H1 (cell line): ENCODE measurements at regions not wholly inside any gene's neighbourhood (a gene's known extent, or its start where the extent isn't known, plus 50 kb on each side); places are given as distances from the start of the nearest gene placed in this dataset.

Experiments
- CTCF ChIA-PET: fragments of 300-600 bp; sonication (Branson Sonifier 250); formaldehyde crosslinking; loops from one replicate; lab custom pipeline; 2021; ENCODE audit not compliant: partially characterized antibody; lab: Charles Lee
- POLR2A ChIA-PET: fragments of 300-600 bp; sonication (Branson Sonifier 250); formaldehyde crosslinking; loops from one replicate; lab custom pipeline; 2021; ENCODE audit warnings: inconsistent platforms; ENCODE audit not compliant: partially characterized antibody; lab: Charles Lee
- DNase-seq, 2 experiments: peaks; one replicate each; pipeline versions ENCODE4 v3.0.0 to v3.0.0-alpha.2; 2010 to 2022; ENCODE audit warnings: low spot score in 2 of 2, low read depth in 1 of 2, mixed read lengths in 1 of 2
- FAIRE-seq: peaks from 2 replicates; lab custom pipeline; 2011; peaks lifted over from hg19 to GRCh38; lab: Jason Lieb, UNC
- H2AFZ ChIP-seq: 2 replicates; pipeline ENCODE4 v1.8.1; 2012; ENCODE audit warnings: low read length, inconsistent platforms
- H2AK5ac ChIP-seq: 2 replicates; pipeline ENCODE4 v1.6.1; 2013; ENCODE audit warnings: low read depth, low read length
- H2BK120ac ChIP-seq: replicated peaks from 2 replicates; pipeline ENCODE3; 2013; ENCODE audit warnings: low read depth, low read length, inconsistent platforms
- H2BK12ac ChIP-seq: 2 replicates; pipeline ENCODE4 v1.6.1; 2013; ENCODE audit warnings: low read depth, low read length
- H2BK15ac ChIP-seq: 2 replicates; pipeline ENCODE4 v1.6.1; 2013; ENCODE audit warnings: low read length
- H2BK20ac ChIP-seq: 2 replicates; pipeline ENCODE4 v1.6.1; 2013; ENCODE audit warnings: low read length
- H2BK5ac ChIP-seq: 2 replicates; pipeline ENCODE4 v1.6.1; 2013; ENCODE audit warnings: low read depth, low read length
- H3K14ac ChIP-seq: 2 replicates; pipeline ENCODE4 v1.6.1; 2013; ENCODE audit warnings: inconsistent platforms; ENCODE audit not compliant: insufficient read length
- H3K18ac ChIP-seq: 2 replicates; pipeline ENCODE4 v1.6.1; 2013; ENCODE audit warnings: low read length; ENCODE audit errors: extremely low read depth
- H3K23ac ChIP-seq: 2 replicates; pipeline ENCODE4 v1.6.1; 2013; ENCODE audit warnings: inconsistent platforms; ENCODE audit not compliant: insufficient read length
- H3K23me2 ChIP-seq: 2 replicates; pipeline ENCODE4 v1.6.1; 2013; ENCODE audit warnings: low read depth, low read length
- H3K27ac ChIP-seq: 2 replicates; pipeline ENCODE4 v1.6.1; 2011; ENCODE audit warnings: low read depth, low read length, inconsistent platforms
- H3K27me3 ChIP-seq, 4 experiments: replicated peaks in 1 of 4; 1 replicate in 1 of 4; 2 replicates in 3 of 4; pipeline versions ENCODE4 v1.6.1 to v1.8.1; 2011 to 2013; ENCODE audit warnings: low read length in 3 of 4, mild to moderate bottlenecking in 3 of 4, inconsistent platforms in 2 of 4, mixed read lengths in 2 of 4, moderate library complexity in 1 of 4; ENCODE audit not compliant: control insufficient read depth in 3 of 4, insufficient read depth in 3 of 4; ENCODE audit errors: extremely low read depth in 1 of 4
- H3K36me3 ChIP-seq, 4 experiments: 2 replicates each; pipeline versions ENCODE4 v1.6.1 to v1.8.1; 2011 to 2013; ENCODE audit warnings: mild to moderate bottlenecking in 4 of 4, low read length in 3 of 4, moderate library complexity in 2 of 4, control low read depth in 1 of 4, inconsistent platforms in 1 of 4; ENCODE audit not compliant: insufficient read depth in 4 of 4, control insufficient read depth in 2 of 4
- H3K4ac ChIP-seq: replicated peaks from 2 replicates; pipeline ENCODE3; 2013; ENCODE audit warnings: low read length, low read depth, mixed read lengths, inconsistent platforms; ENCODE audit not compliant: insufficient read length
- H3K4me1 ChIP-seq, 4 experiments: replicated peaks in 1 of 4; 1 replicate in 1 of 4; 2 replicates in 3 of 4; pipeline versions ENCODE4 v1.6.1 to v1.8.1; 2011 to 2013; ENCODE audit warnings: low read length in 3 of 4, inconsistent platforms in 2 of 4, mixed read lengths in 1 of 4; ENCODE audit not compliant: insufficient read depth in 4 of 4, control insufficient read depth in 3 of 4
- H3K4me2 ChIP-seq, 2 experiments: 2 replicates each; pipeline versions ENCODE4 v1.6.1 to v1.8.1; 2011 to 2013; ENCODE audit warnings: low read depth in 2 of 2, low read length in 2 of 2, control low read depth in 1 of 2, inconsistent platforms in 1 of 2, mild to moderate bottlenecking in 1 of 2; ENCODE audit not compliant: insufficient read depth in 1 of 2
- H3K4me3 ChIP-seq, 4 experiments: fragments of 200-600, 300-600 bp in 1 of 4; sonication (generic), shearing (Covaris generic), sonication (Bioruptor Twin) in 1 of 4; 2 replicates each; pipeline versions ENCODE4 v1.5.1 to v1.8.1; 2011 to 2016; ENCODE audit warnings: low read length in 4 of 4, low read depth in 3 of 4, control low read depth in 2 of 4, inconsistent platforms in 2 of 4, mild to moderate bottlenecking in 2 of 4, mixed read lengths in 1 of 4, moderate library complexity in 1 of 4; ENCODE audit not compliant: insufficient read depth in 2 of 4; ENCODE audit errors: extremely low read depth in 1 of 4
- H3K56ac ChIP-seq: replicated peaks from 2 replicates; pipeline ENCODE3; 2013; ENCODE audit warnings: low read depth, mild to moderate bottlenecking, mixed read lengths, low read length, inconsistent platforms; ENCODE audit not compliant: insufficient read length
- H3K79me1 ChIP-seq: 2 replicates; pipeline ENCODE4 v1.6.1; 2013; ENCODE audit warnings: low read depth, low read length, control low read depth
- H3K79me2 ChIP-seq, 2 experiments: 2 replicates each; pipeline versions ENCODE4 v1.6.1 to v1.8.1; 2012 to 2013; ENCODE audit warnings: low read length in 2 of 2, mild to moderate bottlenecking in 2 of 2, inconsistent platforms in 1 of 2; ENCODE audit not compliant: insufficient read depth in 2 of 2, control insufficient read depth in 1 of 2
- H3K9ac ChIP-seq, 4 experiments: replicated peaks in 1 of 4; 1 replicate in 1 of 4; 2 replicates in 3 of 4; pipeline versions ENCODE4 v1.6.1 to v1.8.1; 2011 to 2013; ENCODE audit warnings: low read depth in 3 of 4, low read length in 3 of 4, control low read depth in 2 of 4, mild to moderate bottlenecking in 2 of 4, moderate library complexity in 2 of 4, inconsistent platforms in 1 of 4; ENCODE audit errors: extremely low read depth in 1 of 4
- H3K9me3 ChIP-seq, 2 experiments: 2 replicates each; pipeline versions ENCODE4 v1.6.1 to v1.8.1; 2012 to 2013; ENCODE audit warnings: mild to moderate bottlenecking in 2 of 2, moderate library complexity in 2 of 2, control low read depth in 1 of 2, inconsistent platforms in 1 of 2, low read depth in 1 of 2, low read length in 1 of 2, mixed read lengths in 1 of 2; ENCODE audit not compliant: insufficient read depth in 2 of 2
- H4K20me1 ChIP-seq, 2 experiments: replicated peaks in 1 of 2; 2 replicates each; pipeline versions ENCODE3 to v1.8.1; 2011 to 2013; ENCODE audit warnings: inconsistent platforms in 2 of 2, low read length in 2 of 2, mild to moderate bottlenecking in 1 of 2; ENCODE audit not compliant: insufficient read depth in 2 of 2, control insufficient read depth in 1 of 2
- H4K5ac ChIP-seq: 2 replicates; pipeline ENCODE4 v1.6.1; 2013; ENCODE audit warnings: low read length, low read depth, mixed read lengths, inconsistent platforms; ENCODE audit not compliant: insufficient read length
- H4K8ac ChIP-seq: 2 replicates; pipeline ENCODE4 v1.8.0; 2013; ENCODE audit warnings: mild to moderate bottlenecking, moderate library complexity, low read length, inconsistent platforms; ENCODE audit not compliant: insufficient read depth; ENCODE audit errors: extremely low read depth
- H4K91ac ChIP-seq: replicated peaks from 2 replicates; pipeline ENCODE3; 2013; ENCODE audit warnings: low read length, mixed read lengths, inconsistent platforms; ENCODE audit not compliant: insufficient read length
- CHD1 ChIP-seq: IDR thresholded peaks from 2 replicates; pipeline ENCODE4 v1.6.1; 2012; ENCODE audit warnings: low read depth, low read length, improper control_type of control experiment
- CTCF ChIP-seq, 3 experiments: IDR thresholded peaks; 1 replicate in 2 of 3; 2 replicates in 1 of 3; pipeline versions ENCODE4 v1.5.1 to v1.6.1; 2011; ENCODE audit warnings: low read length in 3 of 3, mild to moderate bottlenecking in 3 of 3, inconsistent platforms in 2 of 3, low read depth in 1 of 3, moderate library complexity in 1 of 3; ENCODE audit not compliant: insufficient read depth in 1 of 3; ENCODE audit errors: control extremely low read depth in 1 of 3
- E2F6 ChIP-seq: IDR thresholded peaks from 2 replicates; pipeline ENCODE4 v1.6.1; 2012; ENCODE audit warnings: inconsistent platforms
- EZH2 ChIP-seq: fragments of 200-600 bp; sonication (generic); IDR thresholded peaks from 2 replicates; pipeline ENCODE4 v1.7.1; 2012; ENCODE audit warnings: low read depth, mild to moderate bottlenecking, moderate library complexity, low read length, inconsistent platforms; ENCODE audit not compliant: severe bottlenecking
- FOSL1 ChIP-seq: IDR thresholded peaks from 2 replicates; pipeline ENCODE4 v1.6.1; 2011; ENCODE audit warnings: mild to moderate bottlenecking, low read depth, low read length, moderate library complexity; ENCODE audit not compliant: insufficient read depth
- GABPA ChIP-seq: IDR thresholded peaks from 2 replicates; pipeline ENCODE4 v1.6.1; 2011; ENCODE audit warnings: mild to moderate bottlenecking, low read length, moderate library complexity, borderline replicate concordance; ENCODE audit not compliant: insufficient read depth
- JUND ChIP-seq: IDR thresholded peaks from 2 replicates; pipeline ENCODE4 v1.6.1; 2011; ENCODE audit warnings: mild to moderate bottlenecking, improper control_type of control experiment, low read length
- KDM5A ChIP-seq: fragments of 200-600 bp; IDR thresholded peaks from 2 replicates; pipeline ENCODE4 v1.7.1; 2012; ENCODE audit warnings: mild to moderate bottlenecking, low read length, inconsistent platforms, mixed read lengths
- SUZ12 ChIP-seq: fragments of 200-600 bp; sonication (generic); IDR thresholded peaks from 2 replicates; pipeline ENCODE4 v1.6.1; 2012; ENCODE audit warnings: mild to moderate bottlenecking, inconsistent platforms, low read length, moderate library complexity, mixed read lengths
- TAF1 ChIP-seq: IDR thresholded peaks from 2 replicates; pipeline ENCODE4 v1.6.1; 2011; ENCODE audit warnings: mild to moderate bottlenecking, low read depth, low read length
- TEAD4 ChIP-seq: IDR thresholded peaks from 2 replicates; pipeline ENCODE4 v1.6.1; 2012; ENCODE audit warnings: low read depth, low read length, inconsistent platforms, mixed read lengths
- WGBS, 2 experiments: shearing (Covaris generic) in 1 of 2; methylation state at CpG; one replicate each; pipeline versions ENCODE4 v1.1.6 to v1.1.7; 2013 to 2015; ENCODE audit warnings: low lambda C conversion rate in 2 of 2, mixed read lengths in 2 of 2, inconsistent platforms in 1 of 2, low coverage in 1 of 2, missing lambda C conversion rate in 1 of 2; ENCODE audit not compliant: insufficient replicate concordance in 2 of 2, insufficient coverage in 1 of 2, insufficient read length in 1 of 2; ENCODE audit errors: extremely low coverage in 1 of 2, missing lambda C conversion rate in 1 of 2; 5-methylcytosine and 5-hydroxymethylcytosine counted together

GRCh38 chr14:42002141-42002540, 395.5 kb downstream of the LRFN5 start:
- no peak overlapping the region for H3K27ac ChIP-seq
- H4K91ac ChIP-seq, result no peak overlapping the region
- H2BK5ac ChIP-seq, result no peak overlapping the region
- H3K27me3 ChIP-seq, result no peaks in the 10 kb centered on the region
- H3K9me3 ChIP-seq, result no peaks in the 10 kb centered on the region
- H3K23me2 ChIP-seq, result no peaks in the 10 kb centered on the region
- WGBS, 2 experiments, result 65% methylated on average over 2 of the region's 2 CpGs; no CpG with 5 or more reads in 1 of the 2 experiments
- no peak overlapping the region for H3K56ac ChIP-seq
- H2BK15ac ChIP-seq, result no peak overlapping the region
- H2AK5ac ChIP-seq, result no peak overlapping the region
- H4K8ac ChIP-seq, result no peak overlapping the region
- FAIRE-seq (no peak), DNase-seq (no peak)
- H3K79me2 ChIP-seq, result no peaks in the 10 kb centered on the region
- H2BK120ac ChIP-seq, result no peak overlapping the region
- H2BK12ac ChIP-seq, result no peak overlapping the region
- H4K5ac ChIP-seq, result no peak overlapping the region
- ChIA-PET POLR2A (no interaction called here), CTCF (no interaction called here)
- H3K4me2 ChIP-seq, result no peak overlapping the region
- H3K4me3 ChIP-seq, result no peak overlapping the region
- no peak overlapping the region for H3K18ac ChIP-seq
- no peaks in the 10 kb centered on the region for H4K20me1 ChIP-seq
- no peaks in the 10 kb centered on the region for H3K79me1 ChIP-seq
- no peak overlapping the region for H2BK20ac ChIP-seq
- no peak overlapping the region for H3K9ac ChIP-seq
- no peak overlapping the region for H2AFZ ChIP-seq
- no peaks in the 10 kb centered on the region for H3K4me1 ChIP-seq
- no peaks in the 10 kb centered on the region for H3K36me3 ChIP-seq
- H3K23ac ChIP-seq, result no peak overlapping the region
- H3K4ac ChIP-seq, result no peak overlapping the region
- no peak overlapping the region for H3K14ac ChIP-seq
- TF ChIP-seq EZH2 (no peak), TAF1 (no peak), KDM5A (no peak), FOSL1 (no peak), CHD1 (no peak), TEAD4 (no peak), CTCF (IDR thresholded peaks at IDR 0.05; ENCODE audit: control extremely low read depth in 1 of 3, insufficient read depth in 1 of 3, low read depth in 1 of 3, low read length in 3 of 3) (no peak), E2F6 (no peak), SUZ12 (no peak), GABPA (no peak), JUND (no peak)
